DND-41 (cell line): ENCODE measurements at regions not wholly inside any gene's neighbourhood (a gene's known extent, or its start where the extent isn't known, plus 50 kb on each side); places are given as distances from the start of the nearest gene placed in this dataset.

ENCODE experiments used
- ATAC-seq: fragments of 200-7000 bp; cut with Tn5 transposase; 3 replicates; pipeline ENCODE4 v1.9.1; 2021; ENCODE audit warnings: low read depth; ENCODE audit not compliant: insufficient read depth
- DNase-seq: peaks from one replicate; pipeline ENCODE4 v3.0.0-alpha.2; 2020
- H2AFZ ChIP-seq: 2 replicates; pipeline ENCODE4 v1.6.0; 2012; ENCODE audit warnings: low read depth, low read length
- H3K27ac ChIP-seq: 2 replicates; pipeline ENCODE4 v1.5.1; 2012; ENCODE audit warnings: low read length, inconsistent platforms
- H3K27me3 ChIP-seq: fragments of 200-600 bp; sonication (generic); 2 replicates; pipeline ENCODE4 v1.6.0; 2012; ENCODE audit warnings: low read length, mild to moderate bottlenecking, inconsistent platforms; ENCODE audit not compliant: insufficient read depth, poor library complexity
- H3K36me3 ChIP-seq: 2 replicates; pipeline ENCODE4 v1.5.1; 2012; ENCODE audit warnings: low read length, inconsistent platforms; ENCODE audit not compliant: insufficient read depth
- H3K4me1 ChIP-seq: 2 replicates; pipeline ENCODE4 v1.5.1; 2012; ENCODE audit warnings: mild to moderate bottlenecking, low read length; ENCODE audit not compliant: insufficient read depth
- H3K4me2 ChIP-seq: 2 replicates; pipeline ENCODE4 v1.6.0; 2012; ENCODE audit warnings: mild to moderate bottlenecking, moderate library complexity, low read length, inconsistent platforms; ENCODE audit not compliant: insufficient read depth
- H3K4me3 ChIP-seq, 2 experiments: fragments of 200-600 bp in 1 of 2; shearing (Covaris generic) in 1 of 2; 2 replicates each; pipeline ENCODE4 v1.5.1; 2012 to 2016; ENCODE audit warnings: inconsistent platforms in 2 of 2, low read length in 2 of 2, mild to moderate bottlenecking in 2 of 2, low read depth in 1 of 2, moderate library complexity in 1 of 2
- H3K79me2 ChIP-seq: 2 replicates; pipeline ENCODE4 v1.6.0; 2012; ENCODE audit warnings: low read length, inconsistent platforms; ENCODE audit not compliant: insufficient read depth
- H3K9ac ChIP-seq: 2 replicates; pipeline ENCODE4 v1.6.0; 2012; ENCODE audit warnings: low read depth, mild to moderate bottlenecking, inconsistent platforms, low read length, moderate library complexity
- H3K9me3 ChIP-seq: 2 replicates; pipeline ENCODE4 v1.5.1; 2012; ENCODE audit warnings: low read length, moderate library complexity, mild to moderate bottlenecking, inconsistent platforms; ENCODE audit not compliant: insufficient read depth, severe bottlenecking
- H4K20me1 ChIP-seq: 2 replicates; pipeline ENCODE4 v1.6.0; 2012; ENCODE audit warnings: low read length; ENCODE audit not compliant: insufficient read depth
- CTCF ChIP-seq: IDR thresholded peaks from 2 replicates; pipeline ENCODE4 v1.5.1; 2012; ENCODE audit warnings: borderline replicate concordance, low read length, moderate library complexity, mild to moderate bottlenecking; ENCODE audit not compliant: poor library complexity, severe bottlenecking; ENCODE audit errors: extremely low read depth
- EZH2 ChIP-seq: IDR thresholded peaks from 3 replicates; pipeline ENCODE4 v1.6.1; 2012; ENCODE audit warnings: borderline replicate concordance, low read depth, mild to moderate bottlenecking, moderate library complexity, low read length, inconsistent platforms; ENCODE audit not compliant: severe bottlenecking

GRCh38 chr7:106794276-106795083, 70.6 kb upstream of the PIK3CG start:
- Histone ChIP-seq H3K36me3 (no peaks in the 10 kb centered on the region), H4K20me1 (no peaks in the 10 kb centered on the region), H3K4me3 (no peak overlapping the region), H3K4me2 (no peak overlapping the region), H2AFZ (no peak overlapping the region), H3K27me3 (no peaks in the 10 kb centered on the region), H3K4me1 (no peaks in the 10 kb centered on the region), H3K27ac (no peak overlapping the region), H3K9ac (no peak overlapping the region), H3K9me3 (peaks cover 5% of the 10 kb centered on the region), H3K79me2 (no peaks in the 10 kb centered on the region)
- DNase-seq: no peak
- no peak for ATAC-seq
- no peak for TF ChIP-seq EZH2
- no peak for TF ChIP-seq CTCF

GRCh38 chr7:106795084-106795876, 69.8 kb upstream of the PIK3CG start:
- H3K36me3 ChIP-seq: no peaks in the 10 kb centered on the region
- DNase-seq (no peak), ATAC-seq (no peak)
- H3K79me2 ChIP-seq: no peaks in the 10 kb centered on the region
- H3K4me1 ChIP-seq: no peaks in the 10 kb centered on the region
- H3K4me3 ChIP-seq: no peak overlapping the region
- no peak overlapping the region for H3K9ac ChIP-seq
- no peaks in the 10 kb centered on the region for H4K20me1 ChIP-seq
- no peak overlapping the region for H3K4me2 ChIP-seq
- H3K27ac ChIP-seq: no peak overlapping the region
- no peak overlapping the region for H2AFZ ChIP-seq
- TF ChIP-seq CTCF: no peak
- no peak for TF ChIP-seq EZH2
- peaks cover 5% of the 10 kb centered on the region for H3K9me3 ChIP-seq
- H3K27me3 ChIP-seq: no peaks in the 10 kb centered on the region

GRCh38 chr7:106795877-106796231, 69.2 kb upstream of the PIK3CG start:
- Histone ChIP-seq H3K4me3 (no peak overlapping the region), H3K79me2 (no peaks in the 10 kb centered on the region), H3K27ac (no peak overlapping the region), H3K4me1 (no peaks in the 10 kb centered on the region), H3K4me2 (no peak overlapping the region), H2AFZ (no peak overlapping the region), H4K20me1 (no peaks in the 10 kb centered on the region), H3K9ac (no peak overlapping the region), H3K36me3 (no peaks in the 10 kb centered on the region), H3K27me3 (no peaks in the 10 kb centered on the region), H3K9me3 (peaks cover 5% of the 10 kb centered on the region)
- ATAC-seq: no peak
- DNase-seq: no peak
- TF ChIP-seq EZH2 (no peak), CTCF (no peak)
